ENCODE measurements at regions not wholly inside any gene's neighbourhood (a gene's known extent, or its start where the extent isn't known, plus 50 kb on each side); places are given as distances from the start of the nearest gene placed in this dataset.

DNA sequence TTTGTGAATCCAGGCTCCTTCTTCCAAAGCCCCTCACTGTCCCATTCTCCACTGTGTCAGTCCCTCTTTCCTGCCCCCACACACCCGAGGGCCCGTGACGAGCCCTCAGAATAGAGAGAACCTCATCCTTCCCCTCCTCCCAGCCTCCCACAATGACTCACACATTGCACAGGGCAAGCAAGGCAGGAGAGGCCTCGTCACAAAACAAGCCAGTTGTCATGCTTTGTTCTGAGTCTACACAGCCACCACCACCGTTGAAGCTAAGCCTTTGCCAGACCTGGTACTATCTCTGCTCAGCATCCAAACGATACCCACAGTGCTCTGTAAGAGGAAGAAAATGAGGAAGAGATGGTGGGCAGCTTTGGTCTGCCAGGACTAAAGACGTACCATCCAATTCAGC, 142.2 kb upstream of the ZNF366 start:
- DNase-seq (ENCODE audit: low spot score): no peak
- no peak overlapping the region for H3K27ac ChIP-seq
- no peaks in the 10 kb centered on the region for H3K27me3 ChIP-seq
- H3K4me1 ChIP-seq: no peaks in the 10 kb centered on the region
- no peak overlapping the region for H3K4me3 ChIP-seq
- TF ChIP-seq CTCF (IDR thresholded peaks at IDR 0.05): no peak
- H3K9me3 ChIP-seq: no peaks in the 10 kb centered on the region
- H3K36me3 ChIP-seq: no peaks in the 10 kb centered on the region

- no peak for DNase-seq (ENCODE audit: low spot score)
- no peaks in the 10 kb centered on the region for H3K9me3 ChIP-seq
- H3K27me3 ChIP-seq: no peaks in the 10 kb centered on the region
- no peaks in the 10 kb centered on the region for H3K36me3 ChIP-seq
- TF ChIP-seq CTCF (IDR thresholded peaks at IDR 0.05): no peak
- no peak overlapping the region for H3K27ac ChIP-seq
- H3K4me1 ChIP-seq: no peaks in the 10 kb centered on the region
- no peak overlapping the region for H3K4me3 ChIP-seq
These were observed 141.3 kb upstream of the ZNF366 start for GRCh38 chr5:72648480-72648879.

- Histone ChIP-seq H3K4me3 (no peak overlapping the region), H3K27me3 (no peaks in the 10 kb centered on the region), H3K4me1 (no peaks in the 10 kb centered on the region), H3K36me3 (no peaks in the 10 kb centered on the region), H3K27ac (no peak overlapping the region), H3K9me3 (no peaks in the 10 kb centered on the region)
- TF ChIP-seq CTCF (IDR thresholded peaks at IDR 0.05): no peak
- no peak for DNase-seq (ENCODE audit: low spot score)
These were observed 140.6 kb upstream of the ZNF366 start for GRCh38 chr5:72647806-72648205.

GRCh38 chr5:72646246-72646866, 139.1 kb upstream of the ZNF366 start:
- TF ChIP-seq CTCF (IDR thresholded peaks at IDR 0.05): no peak
- no peaks in the 10 kb centered on the region for H3K27me3 ChIP-seq

GRCh38 chr5:72645064-72645846, 138.0 kb upstream of the ZNF366 start:
- no peaks in the 10 kb centered on the region for H3K27me3 ChIP-seq
- no peaks in the 10 kb centered on the region for H3K4me1 ChIP-seq
- H3K4me3 ChIP-seq: no peak overlapping the region
- no peak for DNase-seq (ENCODE audit: low spot score)
- no peak for TF ChIP-seq CTCF (IDR thresholded peaks at IDR 0.05)
- H3K9me3 ChIP-seq: no peaks in the 10 kb centered on the region
- no peaks in the 10 kb centered on the region for H3K36me3 ChIP-seq
- no peak overlapping the region for H3K27ac ChIP-seq

More at GRCh38 chr5:72646246-72646866, 139.1 kb upstream of the ZNF366 start:
- Histone ChIP-seq H3K36me3 (no peaks in the 10 kb centered on the region), H3K9me3 (no peaks in the 10 kb centered on the region), H3K27ac (no peak overlapping the region), H3K4me3 (no peak overlapping the region), H3K4me1 (no peaks in the 10 kb centered on the region)
- no peak for DNase-seq (ENCODE audit: low spot score)
